ENCODE measurements at regions not wholly inside any gene's neighbourhood (a gene's known extent, or its start where the extent isn't known, plus 50 kb on each side); places are given as distances from the start of the nearest gene placed in this dataset.

- TF ChIP-seq GATA2 (IDR thresholded peaks at IDR 0.05; ENCODE audit: low read depth, low read length) (no peak), GATA3 (IDR thresholded peaks at IDR 0.05; ENCODE audit: low read depth, low read length) (no peak)
Measured at GRCh38 chr12:127340381-127340780, 926.6 kb upstream of the TMEM132C start.

All from SH-SY5Y (cell line).